RWPE2 (cell line): ENCODE measurements at regions not wholly inside any gene's neighbourhood (a gene's known extent, or its start where the extent isn't known, plus 50 kb on each side); places are given as distances from the start of the nearest gene placed in this dataset.

Experiments
- ATAC-seq: fragments of 200-7000 bp; cut with Tn5 transposase; 3 replicates; pipeline ENCODE4 v1.9.1; 2021; ENCODE audit warnings: low read depth
- DNase-seq: peaks from one replicate; pipeline ENCODE4 v3.0.0-alpha.2; 2020; ENCODE audit warnings: low spot score
- H3K27ac ChIP-seq: fragments of 450-650 bp; 2 replicates; pipeline ENCODE4 v1.5.1; 2017; ENCODE audit warnings: mild to moderate bottlenecking; ENCODE audit not compliant: poor library complexity, severe bottlenecking
- H3K27me3 ChIP-seq: fragments of 250-450 bp; sonication (Bioruptor Pico); 2 replicates; pipeline ENCODE4 v1.5.1; 2021; ENCODE audit warnings: mild to moderate bottlenecking, moderate library complexity; ENCODE audit not compliant: insufficient read depth, poor library complexity, severe bottlenecking
- H3K36me3 ChIP-seq: fragments of 250-450 bp; sonication (Bioruptor Pico); 2 replicates; pipeline ENCODE4 v1.5.1; 2020; ENCODE audit warnings: low read depth, mild to moderate bottlenecking, moderate library complexity
- H3K4me1 ChIP-seq: fragments of 250-450 bp; sonication (Bioruptor Pico); 2 replicates; pipeline ENCODE4 v1.5.1; 2021; ENCODE audit warnings: mild to moderate bottlenecking, moderate library complexity; ENCODE audit not compliant: insufficient read depth, poor library complexity, severe bottlenecking
- H3K4me3 ChIP-seq: fragments of 250-450 bp; sonication (Bioruptor Pico); 2 replicates; pipeline ENCODE4 v1.5.1; 2021; ENCODE audit warnings: mild to moderate bottlenecking, moderate library complexity; ENCODE audit not compliant: severe bottlenecking
- H3K9me3 ChIP-seq: fragments of 250-450 bp; sonication (Bioruptor Pico); 2 replicates; pipeline ENCODE4 v1.5.1; 2021; ENCODE audit warnings: mild to moderate bottlenecking, moderate library complexity; ENCODE audit not compliant: severe bottlenecking
- TF ChIP-seq, protein P1 (sequence below): fragments of 450-650 bp; IDR thresholded peaks from one replicate; pipeline ENCODE4 v1.5.1; 2017; ENCODE audit warnings: mild to moderate bottlenecking, moderate library complexity; ENCODE audit not compliant: poor library complexity, severe bottlenecking

DNA sequence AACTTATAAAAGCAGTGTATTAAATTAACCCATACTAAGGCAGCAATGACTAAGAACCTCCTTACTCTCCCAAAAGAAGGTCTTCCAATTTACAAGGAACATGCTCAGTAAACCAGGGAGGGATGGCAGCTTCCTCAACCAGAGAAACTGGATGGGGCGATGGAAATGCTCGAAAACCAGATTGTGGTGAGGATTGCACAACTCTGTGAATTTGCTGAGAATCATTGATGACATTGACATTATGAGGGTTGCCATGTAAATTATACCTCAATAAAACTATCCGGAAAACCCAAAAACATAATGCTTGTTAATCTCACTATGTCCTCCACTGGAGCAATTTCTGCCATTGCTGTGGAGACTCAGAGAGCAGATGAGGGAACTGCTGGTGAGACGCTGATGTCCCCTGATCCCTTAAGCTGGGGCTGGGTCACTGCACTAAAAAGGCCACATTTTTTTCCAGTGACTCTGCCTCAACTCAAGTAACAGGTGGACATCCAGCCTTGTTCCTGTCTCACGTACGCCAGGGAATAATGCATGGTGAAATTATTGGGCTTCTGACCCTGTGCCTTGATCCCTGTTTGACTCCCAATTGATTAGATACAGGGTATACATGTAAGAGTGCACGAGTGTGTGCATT lies 288.3 kb downstream of the CYP26B1 start:
- Histone ChIP-seq H3K27me3 (no peaks in the 10 kb centered on the region), H3K27ac (no peak overlapping the region), H3K4me1 (no peaks in the 10 kb centered on the region), H3K4me3 (no peak overlapping the region), H3K9me3 (no peaks in the 10 kb centered on the region), H3K36me3 (no peaks in the 10 kb centered on the region)
- no peak for DNase-seq
- TF ChIP-seq, protein P1, sequence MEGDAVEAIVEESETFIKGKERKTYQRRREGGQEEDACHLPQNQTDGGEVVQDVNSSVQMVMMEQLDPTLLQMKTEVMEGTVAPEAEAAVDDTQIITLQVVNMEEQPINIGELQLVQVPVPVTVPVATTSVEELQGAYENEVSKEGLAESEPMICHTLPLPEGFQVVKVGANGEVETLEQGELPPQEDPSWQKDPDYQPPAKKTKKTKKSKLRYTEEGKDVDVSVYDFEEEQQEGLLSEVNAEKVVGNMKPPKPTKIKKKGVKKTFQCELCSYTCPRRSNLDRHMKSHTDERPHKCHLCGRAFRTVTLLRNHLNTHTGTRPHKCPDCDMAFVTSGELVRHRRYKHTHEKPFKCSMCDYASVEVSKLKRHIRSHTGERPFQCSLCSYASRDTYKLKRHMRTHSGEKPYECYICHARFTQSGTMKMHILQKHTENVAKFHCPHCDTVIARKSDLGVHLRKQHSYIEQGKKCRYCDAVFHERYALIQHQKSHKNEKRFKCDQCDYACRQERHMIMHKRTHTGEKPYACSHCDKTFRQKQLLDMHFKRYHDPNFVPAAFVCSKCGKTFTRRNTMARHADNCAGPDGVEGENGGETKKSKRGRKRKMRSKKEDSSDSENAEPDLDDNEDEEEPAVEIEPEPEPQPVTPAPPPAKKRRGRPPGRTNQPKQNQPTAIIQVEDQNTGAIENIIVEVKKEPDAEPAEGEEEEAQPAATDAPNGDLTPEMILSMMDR, result no peak
- no peak for ATAC-seq

GRCh38 chr2:71858071-71858470 lies 289.6 kb downstream of the CYP26B1 start:
- ATAC-seq (no peak), DNase-seq (no peak)
- Histone ChIP-seq H3K27me3 (no peaks in the 10 kb centered on the region), H3K36me3 (no peaks in the 10 kb centered on the region), H3K9me3 (no peaks in the 10 kb centered on the region), H3K4me3 (no peak overlapping the region), H3K4me1 (no peaks in the 10 kb centered on the region), H3K27ac (no peak overlapping the region)
- TF ChIP-seq, protein P1, result no peak

- DNase-seq, result no peak
- no peak overlapping the region for H3K4me3 ChIP-seq
- ATAC-seq, result no peak
- no peaks in the 10 kb centered on the region for H3K36me3 ChIP-seq
- no peak overlapping the region for H3K27ac ChIP-seq
- no peaks in the 10 kb centered on the region for H3K4me1 ChIP-seq
- H3K27me3 ChIP-seq, result no peaks in the 10 kb centered on the region
- TF ChIP-seq, protein P1, result no peak
- no peaks in the 10 kb centered on the region for H3K9me3 ChIP-seq
Observed at GRCh38 chr2:71857636-71858035, 290.0 kb downstream of the CYP26B1 start.

GRCh38 chr2:71856773-71857525 lies 290.7 kb downstream of the CYP26B1 start:
- Histone ChIP-seq H3K27ac (no peak overlapping the region), H3K4me1 (no peaks in the 10 kb centered on the region), H3K4me3 (no peak overlapping the region), H3K27me3 (no peaks in the 10 kb centered on the region), H3K9me3 (no peaks in the 10 kb centered on the region), H3K36me3 (no peaks in the 10 kb centered on the region)
- TF ChIP-seq, protein P1, result no peak
- no peak for DNase-seq
- ATAC-seq, result peak; percentile 57; the same call in 2 of the 3 replicates

DNA sequence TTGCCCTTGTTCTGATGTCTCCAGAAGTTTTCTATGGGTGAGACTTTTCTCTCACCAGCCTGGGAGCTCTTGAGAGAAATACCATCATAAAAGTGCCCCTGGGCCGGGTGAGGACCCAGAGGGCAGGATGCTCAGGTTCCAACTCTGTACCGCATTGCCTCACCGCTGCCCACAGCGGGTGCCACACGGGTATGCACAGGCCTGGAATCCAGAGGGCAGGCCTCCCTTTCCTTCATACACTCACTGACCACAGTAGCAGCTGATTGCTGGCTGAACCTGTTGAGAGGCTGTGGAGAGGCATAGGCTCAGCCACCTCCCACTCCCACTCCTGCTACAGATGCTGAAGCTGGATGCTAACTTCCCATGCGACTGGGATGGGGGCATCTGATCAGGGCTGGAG lies 293.8 kb downstream of the CYP26B1 start:
- ATAC-seq (no peak), DNase-seq (no peak)
- H3K4me3 ChIP-seq, result no peak overlapping the region
- H3K9me3 ChIP-seq, result no peaks in the 10 kb centered on the region
- TF ChIP-seq, protein P1, result no peak
- H3K4me1 ChIP-seq, result no peaks in the 10 kb centered on the region
- no peaks in the 10 kb centered on the region for H3K36me3 ChIP-seq
- no peak overlapping the region for H3K27ac ChIP-seq
- H3K27me3 ChIP-seq, result no peaks in the 10 kb centered on the region
